T1000 (cell line): ENCODE measurements at regions not wholly inside any gene's neighbourhood (a gene's known extent, or its start where the extent isn't known, plus 50 kb on each side); places are given as distances from the start of the nearest gene placed in this dataset.
"Not testable (repeated sequence)": the region's sequence is repeated elsewhere in the genome, so short reads cannot be mapped to it uniquely, and the experiment has no call there.

Experiments used
- DNase-seq: peaks from one replicate; lab custom pipeline; 2025; ENCODE audit warnings: mixed read lengths; lab: John Stamatoyannopoulos, UW

GRCh38 chr13:75178436-75178835, 303.5 kb downstream of the TBC1D4 start:
- no peak for DNase-seq

GRCh38 chr13:75175575-75175974, 306.4 kb downstream of the TBC1D4 start:
- no peak for DNase-seq

GRCh38 chr13:75175097-75175496, 306.9 kb downstream of the TBC1D4 start:
- not testable (repeated sequence) for DNase-seq

GRCh38 chr13:75174481-75174880, 307.5 kb downstream of the TBC1D4 start:
- no peak for DNase-seq

- DNase-seq = no peak
Observed at GRCh38 chr13:75173457-75174356, 308.3 kb downstream of the TBC1D4 start.

GRCh38 chr13:75170311-75170710, 311.7 kb downstream of the TBC1D4 start:
- DNase-seq = no peak

- DNase-seq = no peak
Observed at GRCh38 chr13:75165543-75166230, 316.3 kb downstream of the TBC1D4 start.

GRCh38 chr13:75161804-75162203, 320.2 kb downstream of the TBC1D4 start:
- no peak for DNase-seq

GRCh38 chr13:75160984-75161383, 321.0 kb downstream of the TBC1D4 start:
- no peak for DNase-seq

GRCh38 chr13:75154331-75154730, 327.6 kb downstream of the TBC1D4 start:
- no peak for DNase-seq

- DNase-seq = no peak
Observed at GRCh38 chr13:75153834-75154233, 328.1 kb downstream of the TBC1D4 start.

GRCh38 chr13:75153386-75153785, 328.6 kb downstream of the TBC1D4 start:
- DNase-seq = no peak

GRCh38 chr13:75151081-75151643, 330.8 kb downstream of the TBC1D4 start:
- DNase-seq = no peak

- DNase-seq = no peak
Observed at GRCh38 chr13:75149776-75150175, 332.2 kb downstream of the TBC1D4 start.

GRCh38 chr13:75147946-75148345, 334.0 kb downstream of the TBC1D4 start:
- DNase-seq = no peak

- no peak for DNase-seq
Observed at GRCh38 chr13:75146436-75146835, 335.5 kb downstream of the TBC1D4 start.

- DNase-seq = no peak
Observed at GRCh38 chr13:75145927-75146326, 336.0 kb downstream of the TBC1D4 start.

- no peak for DNase-seq
Observed at GRCh38 chr13:75139291-75139690, 342.7 kb downstream of the TBC1D4 start.

- no peak for DNase-seq
Observed at GRCh38 chr13:75137911-75138571, 343.9 kb downstream of the TBC1D4 start.

- no peak for DNase-seq
Observed at GRCh38 chr13:75136151-75136550, 345.8 kb downstream of the TBC1D4 start.

- DNase-seq = peak; percentile 22
Observed at GRCh38 chr13:75135325-75135825, 346.6 kb downstream of the TBC1D4 start.
